KG1 (cell line): ENCODE measurements at regions not wholly inside any gene's neighbourhood (a gene's known extent, or its start where the extent isn't known, plus 50 kb on each side); places are given as distances from the start of the nearest gene placed in this dataset.

ENCODE experiments used
- DNase-seq: peaks from one replicate; lab custom pipeline; 2025; lab: John Stamatoyannopoulos, UW

- DNase-seq = no peak
Measured at GRCh38 chr1:94591823-94592570, 50.4 kb upstream of the F3 start.
